ENCODE measurements at regions not wholly inside any gene's neighbourhood (a gene's known extent, or its start where the extent isn't known, plus 50 kb on each side); places are given as distances from the start of the nearest gene placed in this dataset.

- no peak for TF ChIP-seq CTCF (IDR thresholded peaks at IDR 0.05 in 2 of 3, conservative IDR thresholded peaks at IDR 0.05 in 1 of 3; ENCODE audit: borderline replicate concordance in 1 of 3, insufficient read depth in 1 of 3, low read depth in 2 of 3, low read length in 2 of 3)
- no peak for TF ChIP-seq EZH2 (IDR thresholded peaks at IDR 0.05)
- no peak for TF ChIP-seq ZBTB33 (IDR thresholded peaks at IDR 0.05; ENCODE audit: extremely low read depth, insufficient replicate concordance, low read length)
- no peak for TF ChIP-seq REST (IDR thresholded peaks at IDR 0.05; ENCODE audit: low read depth)
- TF ChIP-seq RAD21 (IDR thresholded peaks at IDR 0.05; ENCODE audit: low read depth) = no peak
- TF ChIP-seq POLR2A (IDR thresholded peaks at IDR 0.05; ENCODE audit: borderline replicate concordance, extremely low read depth, insufficient read depth, insufficient read length) = no peak
- TF ChIP-seq SIN3A (IDR thresholded peaks at IDR 0.05; ENCODE audit: low read depth) = no peak
- TF ChIP-seq CEBPB (IDR thresholded peaks at IDR 0.05; ENCODE audit: low read depth) = no peak
- no peak for TF ChIP-seq POLR2AphosphoS5 (IDR thresholded peaks at IDR 0.05; ENCODE audit: low read depth, low read length)
- TF ChIP-seq MAX (IDR thresholded peaks at IDR 0.05) = no peak
- no peak for TF ChIP-seq TCF7L2 (IDR thresholded peaks at IDR 0.05; ENCODE audit: borderline replicate concordance, extremely low read depth, insufficient read depth, insufficient read length)
- TF ChIP-seq YY1 (IDR thresholded peaks at IDR 0.05; ENCODE audit: extremely low read depth, insufficient replicate concordance, low read depth, low read length) = no peak
- no peak for TF ChIP-seq EZH2phosphoT487 (IDR thresholded peaks at IDR 0.05; ENCODE audit: borderline replicate concordance)
- no peak for TF ChIP-seq ZNF274 (IDR thresholded peaks at IDR 0.05; ENCODE audit: low read depth, low read length)
Measured at GRCh38 chr9:27864644-27865438, 291.6 kb upstream of the C9orf72 start.
